Skeletal muscle tissue (tissue), 3 donors: ENCODE measurements at regions not wholly inside any gene's neighbourhood (a gene's known extent, or its start where the extent isn't known, plus 50 kb on each side); places are given as distances from the start of the nearest gene placed in this dataset.

Experiments used
- H3K27ac ChIP-seq: one replicate; pipeline ENCODE4 v1.7.0; 2013; ENCODE audit warnings: mild to moderate bottlenecking, low read depth, low read length, inconsistent platforms
- H3K27me3 ChIP-seq, 3 donors: one replicate each; pipeline ENCODE4 v1.7.0; 2013; ENCODE audit warnings: low read length in 3 of 3; ENCODE audit not compliant: control insufficient read depth in 3 of 3, insufficient read depth in 3 of 3
- H3K36me3 ChIP-seq, 3 donors: one replicate each; pipeline ENCODE4 v1.7.0; 2013; ENCODE audit warnings: low read length in 3 of 3; ENCODE audit not compliant: control insufficient read depth in 3 of 3, insufficient read depth in 3 of 3
- H3K4me1 ChIP-seq, 3 donors: one replicate each; pipeline ENCODE4 v1.7.0; 2013; ENCODE audit warnings: low read length in 3 of 3, mild to moderate bottlenecking in 3 of 3; ENCODE audit not compliant: control insufficient read depth in 3 of 3, insufficient read depth in 3 of 3
- H3K4me3 ChIP-seq, 3 donors: one replicate each; pipeline ENCODE4 v1.7.0; 2013; ENCODE audit warnings: low read length in 3 of 3
- H3K9ac ChIP-seq, 3 donors: one replicate each; pipeline ENCODE4 v1.7.0; 2013; ENCODE audit warnings: low read length in 3 of 3, mild to moderate bottlenecking in 3 of 3, moderate library complexity in 2 of 3, low read depth in 1 of 3
- H3K9me3 ChIP-seq, 3 donors: one replicate each; pipeline ENCODE4 v1.7.0; 2013; ENCODE audit warnings: low read length in 3 of 3; ENCODE audit not compliant: control insufficient read depth in 3 of 3
- donor health status: Osteomylitis.

GRCh38 chr3:148400754-148401153, 296.9 kb upstream of the AGTR1 start:
- no peak overlapping the region for H3K4me3 ChIP-seq
- no peaks in the 10 kb centered on the region for H3K36me3 ChIP-seq
- peaks cover 0 to 4% (median 0%) of the 10 kb centered on the region in 3 donors for H3K4me1 ChIP-seq
- no peaks in the 10 kb centered on the region for H3K27me3 ChIP-seq
- H3K9me3 ChIP-seq, result no peaks in the 10 kb centered on the region
- peak overlapping the region; percentile 1 for H3K27ac ChIP-seq
- H3K9ac ChIP-seq, result no peak overlapping the region

GRCh38 chr3:148408667-148409066, 289.0 kb upstream of the AGTR1 start:
- Histone ChIP-seq H3K27ac (no peak overlapping the region), H3K9ac (no peak overlapping the region), H3K9me3 (no peaks in the 10 kb centered on the region), H3K36me3 (no peaks in the 10 kb centered on the region), H3K4me3 (no peak overlapping the region), H3K4me1 (peaks cover 0 to 4% (median 0%) of the 10 kb centered on the region in 3 donors), H3K27me3 (no peaks in the 10 kb centered on the region)

DNA sequence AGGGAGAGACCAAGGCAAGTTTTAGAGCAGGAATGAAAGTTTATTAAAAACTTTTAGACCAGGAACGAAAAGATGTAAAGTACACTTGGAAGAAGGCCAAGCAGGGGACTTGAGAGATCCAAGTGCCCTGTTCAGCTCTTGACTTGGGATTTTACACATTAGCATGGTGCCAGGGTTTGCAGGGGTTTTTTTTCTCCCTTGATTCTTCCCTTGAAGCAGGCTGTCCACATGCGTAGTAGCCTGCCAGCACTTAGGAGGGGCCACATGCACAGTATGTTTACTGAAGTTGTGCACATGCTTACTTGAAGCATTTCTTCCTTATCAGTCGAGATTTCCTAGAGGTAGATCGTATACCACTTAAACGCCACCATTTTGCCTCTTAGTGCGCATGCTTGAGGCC, 277.5 kb upstream of the AGTR1 start:
- Histone ChIP-seq H3K4me3 (no peak overlapping the region), H3K9me3 (no peaks in the 10 kb centered on the region), H3K36me3 (no peaks in the 10 kb centered on the region), H3K27ac (no peak overlapping the region), H3K27me3 (no peaks in the 10 kb centered on the region), H3K9ac (no peak overlapping the region), H3K4me1 (no peaks in the 10 kb centered on the region)

DNA sequence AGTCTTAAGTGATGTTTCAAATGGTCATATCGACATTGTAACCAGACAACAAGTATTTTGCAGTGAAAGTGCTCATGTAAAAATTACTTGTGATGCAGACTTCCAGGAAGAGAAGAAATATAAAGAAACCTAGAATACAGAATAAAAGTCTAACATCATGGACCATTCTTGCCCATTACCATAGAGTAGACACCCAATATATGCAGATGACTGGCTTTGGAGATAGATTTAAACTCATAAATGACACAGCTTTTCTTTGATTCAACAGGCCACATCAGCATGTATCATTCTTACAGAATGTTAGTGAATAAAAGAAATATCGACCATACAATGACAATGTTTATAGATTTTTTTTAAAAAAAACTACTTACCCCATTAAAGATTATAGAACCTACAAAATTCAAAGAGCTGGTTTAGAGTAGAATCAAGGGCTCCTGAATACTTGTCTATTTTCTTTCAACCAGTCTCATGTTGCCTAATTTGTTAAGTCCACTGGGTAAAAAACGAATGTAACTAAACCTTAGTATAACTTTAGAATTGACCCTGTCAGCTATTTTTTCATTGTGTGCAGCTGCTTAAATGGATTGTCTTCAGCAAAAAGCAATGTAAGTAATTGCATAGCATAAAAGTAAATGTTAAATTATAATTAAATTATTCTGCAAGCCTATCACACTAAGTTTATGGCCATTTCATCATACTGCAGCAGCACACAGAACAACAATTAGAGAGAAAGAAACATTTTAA, 268.7 kb upstream of the AGTR1 start:
- no peaks in the 10 kb centered on the region for H3K36me3 ChIP-seq
- no peak overlapping the region for H3K4me3 ChIP-seq
- H3K27me3 ChIP-seq, result no peaks in the 10 kb centered on the region
- no peaks in the 10 kb centered on the region for H3K4me1 ChIP-seq
- H3K9me3 ChIP-seq, result no peaks in the 10 kb centered on the region
- H3K27ac ChIP-seq, result no peak overlapping the region
- no peak overlapping the region for H3K9ac ChIP-seq

DNA sequence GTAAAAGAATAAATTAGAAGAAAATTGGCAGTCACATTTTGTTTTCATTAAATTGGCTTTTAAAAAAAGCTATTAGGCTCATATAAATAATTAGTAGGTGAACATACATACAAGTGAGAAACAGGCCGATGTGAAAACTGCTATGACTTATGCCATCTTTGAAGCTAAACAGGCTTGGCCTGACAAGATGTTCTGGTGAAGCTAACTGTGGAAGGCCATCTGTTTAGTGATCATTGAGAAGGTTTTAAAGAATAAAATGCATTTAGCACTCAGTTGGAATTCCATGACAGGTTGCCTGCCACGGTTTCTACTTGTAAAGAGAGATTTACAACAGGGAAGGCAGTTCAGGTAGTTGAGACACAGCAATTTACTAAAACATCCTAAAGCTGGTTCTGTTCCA, 264.0 kb upstream of the AGTR1 start:
- H3K9me3 ChIP-seq, result no peaks in the 10 kb centered on the region
- no peak overlapping the region for H3K4me3 ChIP-seq
- H3K27ac ChIP-seq, result no peak overlapping the region
- H3K9ac ChIP-seq, result no peak overlapping the region
- no peaks in the 10 kb centered on the region for H3K4me1 ChIP-seq
- H3K27me3 ChIP-seq, result no peaks in the 10 kb centered on the region
- H3K36me3 ChIP-seq, result no peaks in the 10 kb centered on the region

DNA sequence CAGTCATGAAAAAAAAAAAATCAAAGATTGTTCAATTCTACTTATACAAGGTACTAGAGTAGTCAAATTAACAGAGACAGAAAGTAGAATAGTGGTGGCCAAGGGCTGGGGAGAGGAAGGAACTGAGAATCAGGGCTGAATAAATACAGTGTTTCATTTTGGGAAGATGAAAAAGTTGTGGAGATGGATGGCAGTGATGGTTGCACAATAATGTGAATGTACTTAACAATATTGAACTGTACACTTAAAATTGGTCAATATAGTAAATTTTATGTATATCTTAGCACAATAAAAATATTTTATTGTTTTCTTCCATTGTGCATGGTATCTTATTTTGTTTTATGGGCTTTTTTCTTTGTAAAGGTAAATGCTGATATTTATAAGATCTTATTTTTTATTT, 262.2 kb upstream of the AGTR1 start:
- Histone ChIP-seq H3K27ac (no peak overlapping the region), H3K9ac (no peak overlapping the region), H3K36me3 (no peaks in the 10 kb centered on the region), H3K27me3 (no peaks in the 10 kb centered on the region), H3K4me3 (no peak overlapping the region), H3K4me1 (no peaks in the 10 kb centered on the region), H3K9me3 (no peaks in the 10 kb centered on the region)

DNA sequence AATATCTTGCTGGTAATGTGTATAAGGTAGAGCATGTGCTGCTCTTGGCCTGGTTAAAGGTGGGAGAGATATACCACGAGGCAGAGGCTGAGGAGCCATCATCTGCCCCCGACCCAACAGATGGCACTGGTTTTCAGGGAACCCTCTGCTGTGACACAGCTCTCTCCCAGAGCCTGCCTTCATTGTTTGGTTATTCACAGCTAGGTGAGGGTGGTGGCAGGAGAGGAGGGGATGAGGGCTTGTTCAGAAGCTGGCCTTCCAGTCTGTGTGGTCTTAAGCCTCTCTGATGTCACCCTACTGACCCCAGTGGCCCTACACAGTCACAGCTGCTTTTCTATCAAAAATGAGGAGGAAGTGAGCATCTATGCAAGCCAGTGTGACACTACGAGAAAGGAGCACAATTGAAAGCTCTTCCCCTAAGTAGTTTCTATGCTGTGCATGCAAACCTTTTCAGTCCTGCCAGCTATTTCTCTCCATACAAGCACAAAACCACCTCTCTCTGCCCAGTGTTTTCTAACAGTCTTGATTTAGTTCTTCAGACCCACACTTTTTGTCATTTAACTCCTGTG, 258.4 kb upstream of the AGTR1 start:
- Histone ChIP-seq H3K27ac (no peak overlapping the region), H3K27me3 (no peaks in the 10 kb centered on the region), H3K9me3 (no peaks in the 10 kb centered on the region), H3K9ac (no peak overlapping the region), H3K36me3 (no peaks in the 10 kb centered on the region), H3K4me1 (no peaks in the 10 kb centered on the region), H3K4me3 (no peak overlapping the region)

DNA sequence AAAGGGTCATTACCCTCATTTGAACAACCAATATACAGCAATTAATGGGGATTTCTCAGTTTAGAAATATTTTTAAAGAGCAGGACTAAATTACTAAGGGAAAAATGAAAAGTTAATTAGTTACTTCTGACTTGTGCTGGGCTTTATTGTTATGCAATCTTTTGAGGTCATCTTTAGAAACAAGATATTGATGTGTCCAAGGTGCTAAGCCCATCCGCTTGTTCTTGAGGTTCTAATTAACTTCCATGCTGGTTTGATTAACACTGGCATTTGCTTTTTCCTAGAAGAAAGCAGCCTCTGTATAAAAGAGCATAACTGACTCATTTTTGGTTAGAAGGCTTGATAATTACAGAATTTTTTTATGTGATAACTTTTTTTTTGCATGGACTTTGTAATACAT, 256.5 kb upstream of the AGTR1 start:
- H3K27ac ChIP-seq, result no peak overlapping the region
- no peak overlapping the region for H3K9ac ChIP-seq
- no peaks in the 10 kb centered on the region for H3K36me3 ChIP-seq
- no peaks in the 10 kb centered on the region for H3K27me3 ChIP-seq
- no peaks in the 10 kb centered on the region for H3K9me3 ChIP-seq
- H3K4me1 ChIP-seq, result no peaks in the 10 kb centered on the region
- no peak overlapping the region for H3K4me3 ChIP-seq

GRCh38 chr3:148450819-148451218, 246.9 kb upstream of the AGTR1 start:
- no peak overlapping the region for H3K9ac ChIP-seq
- no peak overlapping the region for H3K27ac ChIP-seq
- H3K4me1 ChIP-seq, result no peaks in the 10 kb centered on the region
- no peak overlapping the region for H3K4me3 ChIP-seq
- H3K9me3 ChIP-seq, result no peaks in the 10 kb centered on the region
- H3K27me3 ChIP-seq, result no peaks in the 10 kb centered on the region
- no peaks in the 10 kb centered on the region for H3K36me3 ChIP-seq

DNA sequence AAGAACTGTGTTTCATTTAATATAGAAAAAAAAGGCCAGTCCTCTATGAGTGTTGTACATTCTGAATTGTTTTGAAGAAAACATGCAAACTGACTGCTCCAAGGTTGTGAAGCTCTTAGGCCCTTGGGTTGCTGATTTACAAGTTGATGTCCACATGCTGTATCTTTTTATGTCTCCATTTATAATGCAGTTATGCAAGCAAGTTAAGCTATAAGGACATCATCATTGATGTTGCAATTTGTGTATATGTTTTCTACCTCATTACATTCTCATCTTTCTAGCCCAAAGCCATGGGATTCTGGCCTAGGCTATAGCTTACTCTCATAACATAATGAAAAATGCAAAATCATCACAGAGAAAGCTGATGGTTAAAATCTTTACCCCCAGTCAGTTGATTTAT, 245.7 kb upstream of the AGTR1 start:
- Histone ChIP-seq H3K9ac (no peak overlapping the region), H3K4me3 (no peak overlapping the region), H3K27ac (no peak overlapping the region), H3K4me1 (no peaks in the 10 kb centered on the region), H3K36me3 (no peaks in the 10 kb centered on the region), H3K9me3 (no peaks in the 10 kb centered on the region), H3K27me3 (no peaks in the 10 kb centered on the region)
